ENCODE measurements at regions not wholly inside any gene's neighbourhood (a gene's known extent, or its start where the extent isn't known, plus 50 kb on each side); places are given as distances from the start of the nearest gene placed in this dataset.

DNA sequence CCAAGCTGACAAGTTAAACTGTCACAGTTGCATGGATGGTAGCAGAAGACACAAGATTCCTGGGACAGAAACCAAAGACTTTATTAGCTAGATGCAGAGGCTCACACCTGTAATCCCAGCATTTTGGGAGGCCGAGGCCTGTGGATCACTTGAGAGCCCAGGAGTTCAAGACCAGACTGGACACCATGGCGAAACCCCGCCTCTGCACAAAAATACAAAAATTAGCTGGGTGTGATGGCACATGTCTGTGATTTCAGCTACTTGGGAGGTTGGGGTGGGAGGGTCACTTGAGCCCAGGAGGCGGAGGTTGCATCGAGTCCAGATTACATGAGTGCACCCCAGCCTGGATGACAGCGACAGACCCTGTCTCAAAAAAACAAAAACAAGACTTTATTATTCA is 346.6 kb downstream of the IRS2 start:
- BruUV-seq (replicated peaks), result no TSS peak
- H3K4me1 ChIP-seq (ENCODE audit: insufficient read depth, low read length), result no peaks in the 10 kb centered on the region
- no peak for DNase-seq
- no peaks in the 10 kb centered on the region for H3K36me3 ChIP-seq (ENCODE audit: low read depth, low read length)
- H3K9me2 ChIP-seq (replicated peaks; ENCODE audit: low read length), result no peaks in the 10 kb centered on the region
- no peak for ATAC-seq
- no peaks in the 10 kb centered on the region for H3K27me3 ChIP-seq (ENCODE audit: low read length)
- ChIA-PET POLR2A (ENCODE audit: unreplicated experiment) (no interaction called here), CTCF (no interaction called here)
- intact Hi-C loops (cut with micrococcal nuclease), result no loop called here
- H3K9me3 ChIP-seq (ENCODE audit: low read length), result no peaks in the 10 kb centered on the region
- H4K20me1 ChIP-seq (ENCODE audit: low read length), result no peaks in the 10 kb centered on the region
- H3F3A ChIP-seq (ENCODE audit: low read length, unreplicated experiment), result no peaks in the 10 kb centered on the region
- H3K27ac ChIP-seq (ENCODE audit: low read length), result no peak overlapping the region
- H3K4me3 ChIP-seq (ENCODE audit: low read length), result no peak overlapping the region
- no peak overlapping the region for H3K9ac ChIP-seq (ENCODE audit: low read length)
- no peak overlapping the region for H2AFZ ChIP-seq (ENCODE audit: low read length)
- no peaks in the 10 kb centered on the region for H3K79me2 ChIP-seq (ENCODE audit: low read length)
- no peak overlapping the region for H3K4me2 ChIP-seq (ENCODE audit: low read length)
- TF ChIP-seq EZH2phosphoT487 (IDR thresholded peaks at IDR 0.05; ENCODE audit: borderline replicate concordance, low read length) (no peak), EZH2 (IDR thresholded peaks at IDR 0.05; ENCODE audit: low read length, unreplicated experiment) (no peak)
- TF ChIP-seq, protein P1, sequence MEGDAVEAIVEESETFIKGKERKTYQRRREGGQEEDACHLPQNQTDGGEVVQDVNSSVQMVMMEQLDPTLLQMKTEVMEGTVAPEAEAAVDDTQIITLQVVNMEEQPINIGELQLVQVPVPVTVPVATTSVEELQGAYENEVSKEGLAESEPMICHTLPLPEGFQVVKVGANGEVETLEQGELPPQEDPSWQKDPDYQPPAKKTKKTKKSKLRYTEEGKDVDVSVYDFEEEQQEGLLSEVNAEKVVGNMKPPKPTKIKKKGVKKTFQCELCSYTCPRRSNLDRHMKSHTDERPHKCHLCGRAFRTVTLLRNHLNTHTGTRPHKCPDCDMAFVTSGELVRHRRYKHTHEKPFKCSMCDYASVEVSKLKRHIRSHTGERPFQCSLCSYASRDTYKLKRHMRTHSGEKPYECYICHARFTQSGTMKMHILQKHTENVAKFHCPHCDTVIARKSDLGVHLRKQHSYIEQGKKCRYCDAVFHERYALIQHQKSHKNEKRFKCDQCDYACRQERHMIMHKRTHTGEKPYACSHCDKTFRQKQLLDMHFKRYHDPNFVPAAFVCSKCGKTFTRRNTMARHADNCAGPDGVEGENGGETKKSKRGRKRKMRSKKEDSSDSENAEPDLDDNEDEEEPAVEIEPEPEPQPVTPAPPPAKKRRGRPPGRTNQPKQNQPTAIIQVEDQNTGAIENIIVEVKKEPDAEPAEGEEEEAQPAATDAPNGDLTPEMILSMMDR (conservative IDR thresholded peaks at IDR 0.05; ENCODE audit: low read depth, low read length), result no peak

DNA sequence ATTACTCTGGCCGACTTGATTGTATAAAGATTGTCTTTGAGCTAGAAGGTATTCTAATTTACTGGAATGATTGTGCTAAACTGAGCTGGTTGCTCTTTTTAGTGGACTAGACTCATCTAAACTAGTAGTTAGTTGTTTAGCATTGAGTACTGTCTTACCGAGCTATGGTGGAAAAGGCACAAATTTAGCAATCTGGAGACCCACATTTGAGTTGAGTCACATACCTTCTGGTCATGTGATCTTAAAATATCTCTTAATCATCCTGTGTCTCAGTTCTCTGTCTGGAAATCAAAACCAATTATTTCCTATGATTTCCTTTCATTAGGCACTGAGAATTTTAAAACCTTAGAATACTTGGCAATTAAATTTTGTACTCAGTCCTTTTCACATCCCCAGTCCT is 349.5 kb downstream of the IRS2 start:
- no peaks in the 10 kb centered on the region for H4K20me1 ChIP-seq (ENCODE audit: low read length)
- H3K79me2 ChIP-seq (ENCODE audit: low read length), result no peaks in the 10 kb centered on the region
- TF ChIP-seq EZH2phosphoT487 (IDR thresholded peaks at IDR 0.05; ENCODE audit: borderline replicate concordance, low read length) (no peak), EZH2 (IDR thresholded peaks at IDR 0.05; ENCODE audit: low read length, unreplicated experiment) (no peak)
- TF ChIP-seq, protein P1 (conservative IDR thresholded peaks at IDR 0.05; ENCODE audit: low read depth, low read length), result no peak
- H3K9me2 ChIP-seq (replicated peaks; ENCODE audit: low read length), result no peaks in the 10 kb centered on the region
- no peaks in the 10 kb centered on the region for H3K9me3 ChIP-seq (ENCODE audit: low read length)
- no peak overlapping the region for H3K27ac ChIP-seq (ENCODE audit: low read length)
- ATAC-seq (no peak), DNase-seq (no peak)
- ChIA-PET POLR2A (ENCODE audit: unreplicated experiment) (no interaction called here), CTCF (no interaction called here)
- H3K36me3 ChIP-seq (ENCODE audit: low read depth, low read length), result no peaks in the 10 kb centered on the region
- H3K4me3 ChIP-seq (ENCODE audit: low read length), result no peak overlapping the region
- BruUV-seq (replicated peaks), result no TSS peak
- no peak overlapping the region for H3K4me2 ChIP-seq (ENCODE audit: low read length)
- no peaks in the 10 kb centered on the region for H3K4me1 ChIP-seq (ENCODE audit: insufficient read depth, low read length)
- no peak overlapping the region for H3K9ac ChIP-seq (ENCODE audit: low read length)
- intact Hi-C loops (cut with micrococcal nuclease), result no loop called here
- H2AFZ ChIP-seq (ENCODE audit: low read length), result no peak overlapping the region
- H3K27me3 ChIP-seq (ENCODE audit: low read length), result no peaks in the 10 kb centered on the region
- no peaks in the 10 kb centered on the region for H3F3A ChIP-seq (ENCODE audit: low read length, unreplicated experiment)

DNA sequence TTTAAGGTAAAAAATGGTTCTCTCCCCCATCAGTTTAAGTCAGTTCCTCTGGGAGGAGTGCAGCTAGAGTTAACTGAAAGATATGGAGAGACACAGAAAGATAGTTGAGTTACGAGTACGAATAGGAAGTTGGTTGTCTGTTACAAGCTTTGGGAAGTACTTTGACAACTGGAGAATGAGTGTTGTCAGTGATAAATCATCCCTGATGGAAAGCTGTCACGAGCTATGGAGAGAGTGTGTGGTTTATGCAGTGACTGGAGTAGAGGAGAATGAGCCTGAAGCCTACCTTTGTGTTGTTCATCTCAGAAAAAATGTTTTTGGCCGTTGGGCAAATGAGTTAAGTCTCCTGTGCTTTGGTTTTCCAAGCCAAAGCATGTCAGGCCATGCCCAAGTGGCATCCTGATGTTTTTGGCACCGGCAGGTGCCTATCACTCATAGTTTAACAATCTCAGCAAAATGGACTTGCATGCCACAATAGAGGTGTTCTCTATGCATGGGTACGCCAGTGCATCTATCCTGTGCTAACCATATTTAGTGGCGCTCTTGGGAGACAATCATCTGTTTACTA is 350.2 kb downstream of the IRS2 start:
- TF ChIP-seq, protein P1 (conservative IDR thresholded peaks at IDR 0.05; ENCODE audit: low read depth, low read length), result no peak
- TF ChIP-seq EZH2phosphoT487 (IDR thresholded peaks at IDR 0.05; ENCODE audit: borderline replicate concordance, low read length) (no peak), EZH2 (IDR thresholded peaks at IDR 0.05; ENCODE audit: low read length, unreplicated experiment) (no peak)
- Histone ChIP-seq H2AFZ (ENCODE audit: low read length) (no peak overlapping the region), H3K9me2 (replicated peaks; ENCODE audit: low read length) (no peaks in the 10 kb centered on the region), H3K79me2 (ENCODE audit: low read length) (no peaks in the 10 kb centered on the region), H3F3A (ENCODE audit: low read length, unreplicated experiment) (no peaks in the 10 kb centered on the region), H3K27ac (ENCODE audit: low read length) (no peak overlapping the region), H3K36me3 (ENCODE audit: low read depth, low read length) (no peaks in the 10 kb centered on the region), H3K9me3 (ENCODE audit: low read length) (no peaks in the 10 kb centered on the region), H3K4me2 (ENCODE audit: low read length) (no peak overlapping the region), H4K20me1 (ENCODE audit: low read length) (no peaks in the 10 kb centered on the region), H3K9ac (ENCODE audit: low read length) (no peak overlapping the region), H3K4me3 (ENCODE audit: low read length) (no peak overlapping the region), H3K4me1 (ENCODE audit: insufficient read depth, low read length) (no peaks in the 10 kb centered on the region), H3K27me3 (ENCODE audit: low read length) (no peaks in the 10 kb centered on the region)
- no peak for ATAC-seq
- intact Hi-C loops (cut with micrococcal nuclease), result no loop called here
- POLR2A ChIA-PET (ENCODE audit: unreplicated experiment), result no interaction called here
- CTCF ChIA-PET, result interaction anchor here (0.7 kb wide), 1 partner anchor 77 kb away, joined by 3 read pairs; no protein-coding TSS in a partner anchor
- DNase-seq, result no peak
- no TSS peak for BruUV-seq (replicated peaks)

All from PC-3 (cell line).